GM12874 (cell line): ENCODE measurements at regions not wholly inside any gene's neighbourhood (a gene's known extent, or its start where the extent isn't known, plus 50 kb on each side); places are given as distances from the start of the nearest gene placed in this dataset.

Experiments used
- TF ChIP-seq, protein P1 (sequence below): IDR thresholded peaks from 2 replicates; pipeline ENCODE4 v1.5.1; 2011; ENCODE audit warnings: low read depth, mild to moderate bottlenecking, control low read depth, low read length, moderate library complexity; ENCODE audit not compliant: insufficient read depth

DNA sequence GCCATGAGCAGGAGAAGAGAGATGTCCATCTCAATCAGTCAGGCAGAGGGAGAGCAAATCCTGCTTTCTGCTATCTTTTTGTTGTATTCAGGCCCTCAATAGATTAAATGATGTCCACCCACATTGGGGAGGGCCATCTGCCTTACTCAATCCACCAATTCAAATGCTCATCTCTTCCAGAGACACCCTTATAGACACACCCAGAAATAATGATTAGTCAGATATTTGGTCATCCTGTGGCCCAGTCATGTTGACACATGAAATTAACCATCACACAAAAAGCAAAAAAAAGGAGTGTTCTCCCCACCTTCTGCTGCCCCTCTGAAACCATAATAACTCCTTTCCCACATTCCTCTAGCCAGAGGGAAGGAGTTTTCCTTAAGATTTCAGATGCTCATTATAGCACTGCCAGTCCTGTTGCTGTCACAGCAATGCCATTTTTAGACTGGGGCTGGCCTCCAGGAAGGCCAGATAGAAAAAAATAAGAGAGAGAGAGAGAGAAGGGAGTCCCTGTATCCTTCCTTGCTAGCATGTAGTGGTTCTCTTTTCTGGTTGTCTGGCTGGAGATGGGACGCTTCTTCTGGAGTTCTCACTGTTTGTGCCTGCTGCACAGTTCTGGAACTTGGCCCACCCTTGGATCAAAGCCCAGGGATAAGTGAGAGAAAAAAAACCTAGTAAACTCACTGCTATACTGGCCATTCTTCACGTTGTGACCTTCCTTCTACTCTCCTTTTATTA lies 177.7 kb downstream of the RBM46 start:
- TF ChIP-seq, protein P1, sequence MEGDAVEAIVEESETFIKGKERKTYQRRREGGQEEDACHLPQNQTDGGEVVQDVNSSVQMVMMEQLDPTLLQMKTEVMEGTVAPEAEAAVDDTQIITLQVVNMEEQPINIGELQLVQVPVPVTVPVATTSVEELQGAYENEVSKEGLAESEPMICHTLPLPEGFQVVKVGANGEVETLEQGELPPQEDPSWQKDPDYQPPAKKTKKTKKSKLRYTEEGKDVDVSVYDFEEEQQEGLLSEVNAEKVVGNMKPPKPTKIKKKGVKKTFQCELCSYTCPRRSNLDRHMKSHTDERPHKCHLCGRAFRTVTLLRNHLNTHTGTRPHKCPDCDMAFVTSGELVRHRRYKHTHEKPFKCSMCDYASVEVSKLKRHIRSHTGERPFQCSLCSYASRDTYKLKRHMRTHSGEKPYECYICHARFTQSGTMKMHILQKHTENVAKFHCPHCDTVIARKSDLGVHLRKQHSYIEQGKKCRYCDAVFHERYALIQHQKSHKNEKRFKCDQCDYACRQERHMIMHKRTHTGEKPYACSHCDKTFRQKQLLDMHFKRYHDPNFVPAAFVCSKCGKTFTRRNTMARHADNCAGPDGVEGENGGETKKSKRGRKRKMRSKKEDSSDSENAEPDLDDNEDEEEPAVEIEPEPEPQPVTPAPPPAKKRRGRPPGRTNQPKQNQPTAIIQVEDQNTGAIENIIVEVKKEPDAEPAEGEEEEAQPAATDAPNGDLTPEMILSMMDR: no peak

DNA sequence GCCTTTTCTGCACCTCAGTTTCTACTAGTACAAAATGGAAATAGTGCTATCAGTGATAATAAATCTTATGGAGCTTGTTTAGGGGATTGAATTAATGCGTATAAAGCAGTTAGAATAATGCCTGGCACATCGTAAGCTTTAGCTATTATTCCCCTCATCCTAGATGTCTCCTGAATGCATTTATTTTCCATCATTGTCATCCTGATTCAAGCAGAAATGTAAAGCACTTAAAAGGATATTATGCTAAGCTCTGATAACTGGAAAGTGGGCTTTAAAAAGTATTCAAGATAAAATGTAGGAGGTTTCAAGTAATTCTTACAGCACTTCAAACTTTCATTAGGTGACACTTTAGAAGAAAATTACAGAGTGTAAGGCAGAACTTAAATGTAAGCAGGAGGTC lies 178.7 kb downstream of the RBM46 start:
- TF ChIP-seq, protein P1: no peak

DNA sequence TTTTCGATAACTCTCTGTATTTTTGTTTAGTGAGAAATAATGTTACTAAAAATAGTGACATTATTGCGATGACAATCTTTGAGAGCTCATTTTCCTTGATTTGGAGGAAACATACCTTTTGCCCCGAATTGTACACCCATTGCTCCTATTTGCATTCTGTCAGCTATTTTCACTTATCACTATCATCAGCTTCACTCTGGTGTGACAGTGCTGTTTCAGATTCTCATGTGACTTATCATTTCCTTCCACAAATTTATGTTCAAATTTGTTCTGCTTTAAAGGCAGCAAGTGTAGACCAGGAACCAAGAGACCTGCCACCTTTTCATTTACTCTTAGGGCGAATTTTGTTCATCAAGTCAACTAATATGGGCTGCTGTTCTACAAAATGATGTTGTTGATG lies 179.4 kb downstream of the RBM46 start:
- TF ChIP-seq, protein P1: no peak

DNA sequence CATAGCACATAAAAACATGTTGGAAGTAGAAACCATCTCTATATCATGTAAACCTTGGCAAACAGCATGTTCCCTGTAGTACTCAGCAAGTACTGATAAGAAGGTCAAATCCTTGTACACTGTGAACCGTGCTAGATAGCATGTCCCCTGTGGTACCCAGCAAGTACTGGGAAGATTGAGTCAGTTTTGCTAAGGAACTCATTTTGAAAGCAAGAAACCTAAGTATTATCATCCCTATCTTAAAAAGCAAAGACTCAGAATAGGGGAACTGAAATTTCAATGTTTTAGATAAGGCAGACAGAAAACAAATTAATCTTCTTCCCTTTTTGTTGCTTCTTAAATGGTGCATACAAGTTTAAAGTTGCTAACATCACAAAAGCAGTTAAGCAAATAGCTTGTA lies 180.2 kb downstream of the RBM46 start:
- TF ChIP-seq, protein P1: no peak

DNA sequence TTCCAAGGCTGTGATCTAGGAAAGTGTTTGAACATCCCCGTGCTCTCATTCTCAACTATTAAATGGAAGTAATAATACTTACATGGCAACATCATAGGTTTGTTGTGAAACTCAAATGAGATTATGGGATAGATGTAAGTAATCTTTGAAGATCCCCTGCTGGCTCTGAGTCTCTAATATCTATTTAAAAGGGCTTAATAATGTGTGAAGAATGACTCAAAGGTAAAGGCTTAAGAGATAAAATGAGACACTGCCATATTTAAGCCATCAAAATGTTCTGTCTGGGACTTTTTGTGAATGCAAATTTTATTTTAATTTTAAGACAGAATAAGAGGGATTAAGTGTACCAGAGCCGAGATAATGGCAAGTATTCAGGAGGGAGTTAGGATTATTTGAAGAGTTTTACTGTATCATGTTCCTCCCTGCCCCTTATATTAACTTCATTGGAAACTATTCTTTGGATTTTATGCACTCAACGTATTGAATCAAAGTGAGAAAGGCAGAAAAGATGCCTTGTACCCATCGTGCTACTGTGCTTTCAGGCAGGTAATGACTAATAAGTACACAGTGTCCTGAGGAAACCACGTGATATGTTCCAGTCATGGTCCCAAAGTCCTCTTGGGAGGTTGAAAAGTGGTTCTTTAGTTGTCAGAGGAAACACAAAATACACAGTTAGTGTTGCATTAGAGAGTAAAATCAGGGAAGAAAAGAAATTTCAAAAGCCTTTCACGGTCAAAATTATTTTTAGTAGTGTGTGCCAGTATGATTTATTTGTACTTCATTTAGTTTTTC lies 192.4 kb downstream of the RBM46 start:
- TF ChIP-seq, protein P1: no peak

DNA sequence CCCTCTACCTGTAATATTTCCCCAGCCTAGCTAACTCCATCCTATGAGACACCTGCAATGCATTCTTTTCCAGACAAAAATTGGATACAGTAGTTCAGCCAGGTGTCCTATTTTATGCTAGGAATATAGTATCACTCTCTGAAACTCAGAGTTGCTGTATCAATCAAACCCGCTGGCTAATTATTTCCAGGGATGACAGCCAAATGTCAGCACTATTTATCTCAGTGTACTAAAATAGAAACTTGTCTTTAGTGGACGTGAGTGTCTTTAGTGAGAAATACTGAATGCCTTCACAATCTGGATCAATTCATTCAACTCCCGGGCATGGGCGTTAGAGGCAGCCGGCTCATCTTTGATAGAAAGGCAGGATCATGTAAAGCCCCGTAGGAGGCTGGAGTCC lies 196.2 kb downstream of the RBM46 start:
- TF ChIP-seq, protein P1: no peak

DNA sequence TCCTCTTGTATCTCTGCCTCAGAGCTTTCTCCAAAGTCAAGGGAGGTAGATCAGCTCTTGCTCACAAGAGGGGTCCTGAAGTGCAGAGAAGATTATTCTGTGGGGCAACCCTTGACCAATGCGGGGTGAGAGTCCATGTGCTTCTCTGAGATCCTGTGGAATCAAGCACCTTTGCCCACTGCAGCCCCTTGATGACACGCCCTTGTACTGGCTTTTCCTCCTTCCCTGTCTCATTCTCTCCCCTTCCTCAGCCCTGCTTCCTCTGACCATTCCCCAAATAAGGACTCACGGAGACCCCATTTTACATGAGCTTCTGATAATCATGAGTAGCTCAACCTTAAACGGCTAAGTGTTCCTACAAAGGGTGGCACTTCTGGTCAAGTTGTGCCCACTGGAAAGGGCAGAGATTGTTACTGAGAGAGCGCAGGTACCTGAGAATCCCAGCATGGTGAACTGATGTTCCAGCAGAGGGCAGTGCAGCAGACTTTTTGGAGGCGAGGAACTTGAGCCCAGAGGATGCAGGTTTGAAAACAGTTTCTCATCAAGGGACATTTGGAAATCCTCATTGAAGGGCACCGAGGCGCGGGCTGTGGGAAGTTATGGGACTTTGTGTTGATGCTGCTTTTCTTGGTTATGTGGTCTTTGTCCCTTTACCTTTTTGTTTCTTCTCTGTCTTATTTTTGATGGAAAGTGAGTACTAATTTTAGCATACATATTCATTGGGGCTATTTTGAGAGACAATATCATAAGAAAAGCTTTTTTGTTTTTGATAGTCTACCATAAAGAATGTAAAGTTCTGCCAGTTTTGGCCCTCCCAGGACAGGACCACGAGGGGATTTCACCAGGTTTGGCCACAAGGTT lies 201.3 kb downstream of the RBM46 start:
- TF ChIP-seq, protein P1: peak; percentile 74
